ENCODE measurements at regions not wholly inside any gene's neighbourhood (a gene's known extent, or its start where the extent isn't known, plus 50 kb on each side); places are given as distances from the start of the nearest gene placed in this dataset.

DNA sequence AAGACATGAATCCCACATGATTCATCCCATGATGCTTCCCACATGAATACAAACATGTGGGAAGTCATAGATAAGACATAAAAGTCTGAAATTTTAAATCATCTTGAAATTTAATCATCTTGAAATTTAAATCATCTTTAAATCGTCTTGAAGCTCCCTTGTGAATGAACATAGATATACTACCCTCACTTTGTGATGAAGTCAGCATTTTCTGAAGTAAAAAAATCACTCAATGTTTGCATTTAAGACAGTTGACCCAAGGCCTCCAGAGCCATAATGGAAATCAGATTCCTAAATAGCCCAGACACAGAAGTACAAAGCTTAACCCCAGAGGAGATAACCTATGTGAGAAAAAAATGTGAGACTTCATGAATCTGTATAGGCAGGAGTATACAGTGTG, 279.4 kb downstream of the ZBBX start:
- Histone ChIP-seq H3K4me1 (replicated peaks in 1 of 2; ENCODE audit: control insufficient read depth in 2 of 2, insufficient read depth in 2 of 2, low read length in 2 of 2) (no peaks in the 10 kb centered on the region), H3K9me3 (replicated peaks; ENCODE audit: control insufficient read depth, insufficient read depth, low read depth, low read length) (no peaks in the 10 kb centered on the region), H3K9me1 (ENCODE audit: control insufficient read depth, insufficient read depth, low read length) (no peaks in the 10 kb centered on the region), H4K20me1 (replicated peaks; ENCODE audit: control insufficient read depth, insufficient read depth, low read length) (no peaks in the 10 kb centered on the region), H3K27me3 (ENCODE audit: control insufficient read depth in 2 of 2, insufficient read depth in 2 of 2, low read length in 2 of 2) (no peaks in the 10 kb centered on the region), H3K4me2 (ENCODE audit: insufficient read depth, low read length) (no peak overlapping the region), H3K36me3 (ENCODE audit: control insufficient read depth, insufficient read depth, low read length) (no peaks in the 10 kb centered on the region), H3K4me3 (no peak overlapping the region), H3K9ac (ENCODE audit: insufficient read depth in 1 of 2, low read depth in 2 of 2, low read length in 2 of 2) (no peak overlapping the region), H2AFZ (ENCODE audit: low read depth, low read length) (no peak overlapping the region), H3K27ac (ENCODE audit: extremely low read depth, low read depth, low read length) (no peak overlapping the region), H3K79me2 (ENCODE audit: control insufficient read depth, insufficient read depth, low read length) (no peaks in the 10 kb centered on the region)
- DNase-seq (ENCODE audit: extremely low read depth in 1 of 4, low spot score in 3 of 4), result no peak
- in situ Hi-C loops (cut with MboI), result no loop called here
- intact Hi-C loops (cut with micrococcal nuclease), result no loop called here
- ChIA-PET POLR2A (no interaction called here), CTCF (ENCODE audit: low intra/inter-chr PET ratio) (no interaction called here)
- 0% methylated on average over 1 of the region's 1 CpG for WGBS (ENCODE audit: insufficient coverage, low coverage, missing lambda C conversion rate)
- FAIRE-seq, result no peak
- no peak for ATAC-seq
- TF ChIP-seq ZNF316 (IDR thresholded peaks at IDR 0.05) (peak; percentile 7; the same call in 1 of the 2 replicates), ETV6 (IDR thresholded peaks at IDR 0.05; ENCODE audit: borderline replicate concordance in 1 of 2, low read depth in 2 of 2, low read length in 1 of 2) (no peak), ETV6 (CRISPR knock-in tag; IDR thresholded peaks at IDR 0.05; ENCODE audit: borderline replicate concordance) (no peak), ZNF354B (CRISPR knock-in tag; IDR thresholded peaks at IDR 0.05) (no peak), MAFK (IDR thresholded peaks at IDR 0.05; ENCODE audit: low read length) (peak; percentile 32; the same call in 1 of the 2 replicates), MAFF (IDR thresholded peaks at IDR 0.05; ENCODE audit: low read length) (peak; percentile 49), SLC30A9 (CRISPR knock-in tag; IDR thresholded peaks at IDR 0.05) (no peak)
- no TSS peak for BruUV-seq (replicated peaks)

DNA sequence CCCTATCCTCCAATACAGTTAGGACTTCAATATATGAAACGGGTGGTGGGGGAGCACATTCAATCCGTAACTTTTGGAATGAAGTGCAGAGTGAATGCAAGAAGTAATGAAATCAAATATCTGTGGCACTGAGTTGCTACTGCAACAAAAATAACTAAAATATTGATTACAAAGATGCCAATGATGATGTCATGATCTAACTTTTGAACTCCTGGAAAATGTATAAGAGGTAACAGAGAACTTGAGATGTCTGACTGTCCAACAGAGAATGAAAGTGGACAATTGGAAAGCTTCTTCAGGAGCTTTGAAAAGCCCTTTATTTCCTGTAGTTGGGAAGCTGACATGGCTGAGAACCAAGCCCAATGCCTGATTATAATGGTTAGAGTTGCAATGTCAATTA, 279.9 kb downstream of the ZBBX start:
- no peak overlapping the region for H3K9ac ChIP-seq (ENCODE audit: insufficient read depth in 1 of 2, low read depth in 2 of 2, low read length in 2 of 2)
- ChIA-PET CTCF (ENCODE audit: low intra/inter-chr PET ratio) (no interaction called here), POLR2A (no interaction called here)
- TF ChIP-seq L3MBTL2 (IDR thresholded peaks at IDR 0.05) (no peak), PTTG1 (tag; IDR thresholded peaks at IDR 0.05; ENCODE audit: low read depth) (no peak), TAF9B (IDR thresholded peaks at IDR 0.05; ENCODE audit: partially characterized antibody) (no peak)
- TF ChIP-seq, protein P1, sequence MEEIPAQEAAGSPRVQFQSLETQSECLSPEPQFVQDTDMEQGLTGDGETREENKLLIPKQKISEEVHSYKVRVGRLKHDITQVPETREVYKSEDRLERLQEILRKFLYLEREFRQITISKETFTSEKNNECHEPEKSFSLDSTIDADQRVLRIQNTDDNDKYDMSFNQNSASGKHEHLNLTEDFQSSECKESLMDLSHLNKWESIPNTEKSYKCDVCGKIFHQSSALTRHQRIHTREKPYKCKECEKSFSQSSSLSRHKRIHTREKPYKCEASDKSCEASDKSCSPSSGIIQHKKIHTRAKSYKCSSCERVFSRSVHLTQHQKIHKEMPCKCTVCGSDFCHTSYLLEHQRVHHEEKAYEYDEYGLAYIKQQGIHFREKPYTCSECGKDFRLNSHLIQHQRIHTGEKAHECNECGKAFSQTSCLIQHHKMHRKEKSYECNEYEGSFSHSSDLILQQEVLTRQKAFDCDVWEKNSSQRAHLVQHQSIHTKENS (CRISPR knock-in tag; IDR thresholded peaks at IDR 0.05), result no peak
- no peaks in the 10 kb centered on the region for H3K79me2 ChIP-seq (ENCODE audit: control insufficient read depth, insufficient read depth, low read length)
- 0% methylated on average over 2 of the region's 2 CpGs for WGBS (ENCODE audit: insufficient coverage, low coverage, missing lambda C conversion rate)
- H3K4me2 ChIP-seq (ENCODE audit: insufficient read depth, low read length), result no peak overlapping the region
- no peaks in the 10 kb centered on the region for H3K27me3 ChIP-seq (ENCODE audit: control insufficient read depth in 2 of 2, insufficient read depth in 2 of 2, low read length in 2 of 2)
- H3K4me3 ChIP-seq, result no peak overlapping the region
- H2AFZ ChIP-seq (ENCODE audit: low read depth, low read length), result no peak overlapping the region
- ATAC-seq, result no peak
- FAIRE-seq, result no peak
- no peaks in the 10 kb centered on the region for H3K9me3 ChIP-seq (replicated peaks; ENCODE audit: control insufficient read depth, insufficient read depth, low read depth, low read length)
- no TSS peak for BruUV-seq (replicated peaks)
- H3K36me3 ChIP-seq (ENCODE audit: control insufficient read depth, insufficient read depth, low read length), result no peaks in the 10 kb centered on the region
- intact Hi-C loops (cut with micrococcal nuclease), result no loop called here
- no peak for DNase-seq (ENCODE audit: extremely low read depth in 1 of 4, low spot score in 3 of 4)
- H3K4me1 ChIP-seq (replicated peaks in 1 of 2; ENCODE audit: control insufficient read depth in 2 of 2, insufficient read depth in 2 of 2, low read length in 2 of 2), result no peaks in the 10 kb centered on the region
- in situ Hi-C loops (cut with MboI), result no loop called here
- no peaks in the 10 kb centered on the region for H4K20me1 ChIP-seq (replicated peaks; ENCODE audit: control insufficient read depth, insufficient read depth, low read length)
- H3K27ac ChIP-seq (ENCODE audit: extremely low read depth, low read depth, low read length), result no peak overlapping the region
- no peaks in the 10 kb centered on the region for H3K9me1 ChIP-seq (ENCODE audit: control insufficient read depth, insufficient read depth, low read length)

All from K562 (cell line).